WTC11 (cell line): ENCODE measurements at regions not wholly inside any gene's neighbourhood (a gene's known extent, or its start where the extent isn't known, plus 50 kb on each side); places are given as distances from the start of the nearest gene placed in this dataset.

Experiments
- ATAC-seq: fragments of 200-7000 bp; cut with Tn5 transposase; 2 replicates; pipeline ENCODE4 v1.10.0; 2021; ENCODE audit warnings: mild to moderate bottlenecking, moderate library complexity
- CTCF ChIA-PET: fragments of 300-600 bp; sonication (Branson Sonifier 250); formaldehyde crosslinking; loops from one replicate; lab custom pipeline; 2021; ENCODE audit warnings: antibody characterized with exemption; lab: Charles Lee
- POLR2A ChIA-PET: fragments of 350-600 bp; sonication (Branson Sonifier 250); formaldehyde crosslinking; loops from one replicate; lab custom pipeline; 2021; ENCODE audit warnings: antibody characterized with exemption; lab: Charles Lee
- DNase-seq: peaks from one replicate; pipeline ENCODE4 v3.0.0; 2021; ENCODE audit warnings: low spot score
- H3K27ac Mint-ChIP-seq: 2 replicates; pipeline ENCODE4 v1.8.0; 2021; ENCODE audit warnings: mixed read lengths
- H3K27me3 Mint-ChIP-seq: 2 replicates; pipeline ENCODE4 v1.8.0; 2021; ENCODE audit warnings: low read depth, mild to moderate bottlenecking, moderate library complexity, mixed read lengths
- H3K36me3 Mint-ChIP-seq: 2 replicates; pipeline ENCODE4 v1.8.0; 2021; ENCODE audit warnings: mixed read lengths
- H3K4me1 Mint-ChIP-seq: 2 replicates; pipeline ENCODE4 v1.8.0; 2022; ENCODE audit warnings: mixed read lengths
- H3K4me3 Mint-ChIP-seq: 2 replicates; pipeline ENCODE4 v1.8.0; 2021; ENCODE audit warnings: mild to moderate bottlenecking, moderate library complexity, mixed read lengths
- H3K9me3 Mint-ChIP-seq: 2 replicates; pipeline ENCODE4 v1.8.0; 2021; ENCODE audit warnings: mixed read lengths
- AFF4 ChIP-seq: sonication (generic); formaldehyde crosslinking; IDR thresholded peaks from 2 replicates; pipeline ENCODE4 v1.8.1; 2023; ENCODE audit warnings: mild to moderate bottlenecking, missing genetic modification reagents, borderline replicate concordance
- ARID4B ChIP-seq: sonication (generic); formaldehyde crosslinking; IDR thresholded peaks from 2 replicates; pipeline ENCODE4 v1.8.0; 2023; ENCODE audit warnings: missing genetic modification reagents, mild to moderate bottlenecking, borderline replicate concordance
- E2F1 ChIP-seq: sonication (generic); formaldehyde crosslinking; IDR thresholded peaks from 2 replicates; pipeline ENCODE4 v1.8.0; 2022; ENCODE audit warnings: mild to moderate bottlenecking, missing genetic modification reagents
- E2F4 ChIP-seq: sonication (generic); formaldehyde crosslinking; IDR thresholded peaks from 2 replicates; pipeline ENCODE4 v1.8.1; 2022; ENCODE audit warnings: low read depth, mild to moderate bottlenecking, moderate library complexity, missing genetic modification reagents, borderline replicate concordance
- FOXP1 ChIP-seq: sonication (generic); formaldehyde crosslinking; IDR thresholded peaks from 2 replicates; pipeline ENCODE4 v1.8.0; 2022; ENCODE audit warnings: missing genetic modification reagents, mild to moderate bottlenecking, moderate library complexity, borderline replicate concordance
- IRF1 ChIP-seq: sonication (generic); formaldehyde crosslinking; IDR thresholded peaks from 2 replicates; pipeline ENCODE4 v1.8.0; 2023; ENCODE audit warnings: missing genetic modification reagents
- MYBL2 ChIP-seq: sonication (generic); formaldehyde crosslinking; IDR thresholded peaks from 2 replicates; pipeline ENCODE4 v1.8.1; 2023; ENCODE audit warnings: mild to moderate bottlenecking, moderate library complexity, missing genetic modification reagents
- STAT6 ChIP-seq: sonication (generic); formaldehyde crosslinking; conservative IDR thresholded peaks from 2 replicates; pipeline ENCODE4 v1.8.1; 2023; ENCODE audit warnings: mild to moderate bottlenecking, low read depth, missing genetic modification reagents, moderate library complexity
- TP53 ChIP-seq: sonication (generic); formaldehyde crosslinking; IDR thresholded peaks from 2 replicates; pipeline ENCODE4 v1.8.1; 2023; ENCODE audit warnings: mild to moderate bottlenecking, missing genetic modification reagents
- ZNF512 ChIP-seq: sonication (generic); formaldehyde crosslinking; IDR thresholded peaks from 2 replicates; pipeline ENCODE4 v1.8.1; 2022; ENCODE audit warnings: missing genetic modification reagents, borderline replicate concordance

- Mint-ChIP-seq H3K4me1 (no peaks in the 10 kb centered on the region), H3K27ac (no peak overlapping the region), H3K27me3 (no peaks in the 10 kb centered on the region; the same call in 1 of the 2 replicates), H3K36me3 (peaks cover 27% of the 10 kb centered on the region), H3K4me3 (no peak overlapping the region), H3K9me3 (peaks cover 63% of the 10 kb centered on the region)
- DNase-seq (no peak), ATAC-seq (no peak)
- ChIA-PET CTCF (no interaction called here), POLR2A (no interaction called here)
- TF ChIP-seq TP53 (CRISPR knock-in tag) (no peak), ARID4B (CRISPR knock-in tag) (no peak), AFF4 (CRISPR knock-in tag) (no peak), ZNF512 (CRISPR knock-in tag) (no peak), E2F4 (CRISPR knock-in tag) (no peak), FOXP1 (CRISPR knock-in tag) (no peak), MYBL2 (CRISPR knock-in tag) (no peak)
These were observed 123.9 kb downstream of the DIO2 start for GRCh38 chr14:80087411-80087810.

- H3K27me3 Mint-ChIP-seq, result no peaks in the 10 kb centered on the region
- DNase-seq, result no peak
- ATAC-seq, result no peak
- CTCF ChIA-PET, result no interaction called here
- H3K4me3 Mint-ChIP-seq, result no peak overlapping the region
- H3K36me3 Mint-ChIP-seq, result peaks cover 23% of the 10 kb centered on the region
- H3K4me1 Mint-ChIP-seq, result no peaks in the 10 kb centered on the region
- H3K27ac Mint-ChIP-seq, result no peak overlapping the region
- H3K9me3 Mint-ChIP-seq, result peaks cover 73% of the 10 kb centered on the region
- TF ChIP-seq IRF1 (CRISPR knock-in tag), result no peak
- no peak for TF ChIP-seq STAT6 (CRISPR knock-in tag)
- TF ChIP-seq E2F1 (CRISPR knock-in tag), result no peak
- TF ChIP-seq, all 79 proteins: peak for 0
- POLR2A ChIA-PET, result no interaction called here
These were observed 127.1 kb downstream of the DIO2 start for GRCh38 chr14:80084196-80084595.
